B cell (primary cell): ENCODE measurements at regions not wholly inside any gene's neighbourhood (a gene's known extent, or its start where the extent isn't known, plus 50 kb on each side); places are given as distances from the start of the nearest gene placed in this dataset.

Experiments used
- ATAC-seq: fragments of 200-7000 bp; cut with Tn5 transposase; one replicate; pipeline ENCODE4 v1.10.0; 2021; ENCODE audit warnings: low read depth, mild to moderate bottlenecking, moderate number of reproducible peaks, moderate library complexity
- CTCF ChIA-PET: fragments of 350-600 bp; sonication (Branson Sonifier 250); formaldehyde crosslinking; loops from one replicate; lab custom pipeline; 2021; ENCODE audit warnings: antibody characterized with exemption, inconsistent platforms; lab: Charles Lee
- POLR2A ChIA-PET: fragments of 350-600 bp; sonication (Branson Sonifier 250); formaldehyde crosslinking; loops from one replicate; lab custom pipeline; 2021; ENCODE audit warnings: antibody characterized with exemption; lab: Charles Lee
- DNase-seq: peaks from one replicate; pipeline ENCODE4 v3.0.0; 2013
- H2AFZ ChIP-seq: 2 replicates; pipeline ENCODE4 v1.6.1; 2012; ENCODE audit warnings: mild to moderate bottlenecking, low read depth, low read length; ENCODE audit not compliant: insufficient read depth, poor library complexity, severe bottlenecking
- H3K27ac ChIP-seq, 2 donors: 1 replicate in 1 of 2; 2 replicates in 1 of 2; pipeline ENCODE4 v1.5.1; 2012 to 2013; ENCODE audit warnings: low read length in 2 of 2, mild to moderate bottlenecking in 2 of 2, moderate library complexity in 1 of 2
- H3K27me3 ChIP-seq, 4 experiments: fragments of 200-600 bp in 1 of 4; sonication (generic) in 1 of 4; replicated peaks in 1 of 4; 1 replicate in 2 of 4; 2 replicates in 2 of 4; pipeline versions ENCODE4 v1.6.1 to v1.7.0; 2013 to 2016; ENCODE audit warnings: low read length in 3 of 4, mild to moderate bottlenecking in 2 of 4, mixed read lengths in 1 of 4, moderate library complexity in 1 of 4; ENCODE audit not compliant: insufficient read depth in 4 of 4, control insufficient read depth in 3 of 4; ENCODE audit errors: control extremely low read depth in 1 of 4
- H3K36me3 ChIP-seq, 2 experiments: replicated peaks in 1 of 2; 1 replicate in 1 of 2; 2 replicates in 1 of 2; pipeline versions ENCODE4 v1.6.1 to v1.7.1; 2013; ENCODE audit warnings: low read length in 1 of 2; ENCODE audit not compliant: insufficient read depth in 2 of 2, control insufficient read depth in 1 of 2; ENCODE audit errors: control extremely low read depth in 1 of 2, extremely low read depth in 1 of 2
- H3K4me1 ChIP-seq, 2 donors: fragments of 200-600 bp in 1 of 2; sonication (generic) in 1 of 2; 1 replicate in 1 of 2; 2 replicates in 1 of 2; pipeline versions ENCODE4 v1.5.1 to v1.6.1; 2013 to 2017; ENCODE audit warnings: low read length in 2 of 2; ENCODE audit not compliant: control insufficient read depth in 2 of 2, insufficient read depth in 2 of 2
- H3K4me2 ChIP-seq: replicated peaks from 2 replicates; pipeline ENCODE3; 2012; ENCODE audit warnings: mild to moderate bottlenecking, low read depth, low read length; ENCODE audit not compliant: poor library complexity, severe bottlenecking
- H3K4me3 ChIP-seq, 5 experiments: fragments of 200-600 bp in 1 of 5; sonication (generic) in 1 of 5; 1 replicate in 3 of 5; 2 replicates in 2 of 5; pipeline versions ENCODE4 v1.5.1 to v1.7.0; 2011 to 2016; ENCODE audit warnings: low read length in 4 of 5, mild to moderate bottlenecking in 4 of 5, low read depth in 2 of 5, control low read depth in 1 of 5, moderate library complexity in 1 of 5; ENCODE audit not compliant: insufficient read depth in 1 of 5; ENCODE audit errors: control extremely low read depth in 1 of 5, extremely low read depth in 1 of 5
- H3K79me2 ChIP-seq: fragments of 200-600 bp; sonication (generic); one replicate; pipeline ENCODE4 v1.6.0; 2016; ENCODE audit warnings: low read length; ENCODE audit not compliant: control insufficient read depth, insufficient read depth
- H3K9ac ChIP-seq: fragments of 200-600 bp; sonication (generic); 2 replicates; pipeline ENCODE4 v1.6.1; 2017; ENCODE audit warnings: mild to moderate bottlenecking, low read length, moderate library complexity
- H3K9me3 ChIP-seq, 3 donors: one replicate each; pipeline versions ENCODE4 v1.6.1 to v1.7.1; 2013; ENCODE audit warnings: low read length in 2 of 3; ENCODE audit not compliant: control insufficient read depth in 2 of 3, insufficient read depth in 1 of 3; ENCODE audit errors: control extremely low read depth in 1 of 3
- H4K20me1 ChIP-seq: 2 replicates; pipeline ENCODE4 v1.6.0; 2012; ENCODE audit warnings: mild to moderate bottlenecking, low read length; ENCODE audit not compliant: insufficient read depth, control insufficient read depth, poor library complexity, severe bottlenecking
- H3K27ac Mint-ChIP-seq: one replicate; pipeline ENCODE4 v1.8.0; 2021; ENCODE audit warnings: mixed read lengths
- H3K27me3 Mint-ChIP-seq: one replicate; pipeline ENCODE4 v1.8.0; 2021; ENCODE audit warnings: mixed read lengths
- H3K4me1 Mint-ChIP-seq: one replicate; pipeline ENCODE4 v1.8.0; 2021; ENCODE audit warnings: mixed read lengths
- H3K4me3 Mint-ChIP-seq: one replicate; pipeline ENCODE4 v1.8.0; 2021; ENCODE audit warnings: mixed read lengths
- H3K9me3 Mint-ChIP-seq: one replicate; pipeline ENCODE4 v1.8.0; 2022; ENCODE audit warnings: mixed read lengths; ENCODE audit not compliant: insufficient read depth
- EZH2 ChIP-seq: IDR thresholded peaks from 2 replicates; pipeline ENCODE4 v1.6.1; 2012; ENCODE audit warnings: borderline replicate concordance, low read depth, mild to moderate bottlenecking, moderate library complexity, low read length; ENCODE audit not compliant: insufficient read depth, poor library complexity, severe bottlenecking
- WGBS: methylation state at CpG from one replicate; pipeline ENCODE4 v1.1.5; 2013; ENCODE audit warnings: missing lambda C conversion rate; ENCODE audit not compliant: insufficient coverage; 5-methylcytosine and 5-hydroxymethylcytosine counted together
- intact Hi-C: fragments of 100-400 bp; cut with micrococcal nuclease; formaldehyde crosslinking; loops from one replicate; pipeline ENCODE4 v1.10.0; 2022
- TF ChIP-seq, protein P1 (sequence below): fragments of 200-600 bp; IDR thresholded peaks from one replicate; pipeline ENCODE4 v1.8.0; 2022; ENCODE audit warnings: antibody characterized with exemption, mild to moderate bottlenecking

DNA sequence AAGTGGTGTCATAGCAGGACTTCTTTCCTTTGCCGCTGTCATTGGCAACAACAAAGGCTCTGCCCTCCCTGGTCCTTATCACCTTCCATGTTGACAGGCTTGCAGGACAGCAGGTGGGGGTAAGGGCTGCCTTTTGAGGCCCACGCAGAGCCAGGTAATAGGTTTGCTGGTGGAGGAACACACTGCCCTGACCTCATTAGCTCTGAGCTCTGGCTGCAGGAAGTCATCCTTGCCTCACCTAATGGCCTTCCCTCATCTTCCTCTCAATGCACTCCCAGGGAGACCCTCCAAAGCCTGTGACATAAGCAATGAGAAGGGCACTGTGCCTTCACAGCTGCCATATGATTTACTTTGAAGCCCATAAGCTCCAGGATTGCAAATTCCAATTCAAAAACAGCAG lies 1205.2 kb upstream of the AUTS2 start:
- Mint-ChIP-seq H3K4me3 (no peak overlapping the region), H3K27ac (no peak overlapping the region), H3K27me3 (no peaks in the 10 kb centered on the region), H3K9me3 (no peaks in the 10 kb centered on the region), H3K4me1 (no peaks in the 10 kb centered on the region)
- intact Hi-C loops: no loop called here
- DNase-seq (no peak), ATAC-seq (no peak)
- no peaks in the 10 kb centered on the region for H3K79me2 ChIP-seq
- H3K4me1 ChIP-seq: no peaks in the 10 kb centered on the region
- ChIA-PET POLR2A (no interaction called here), CTCF (no interaction called here)
- WGBS: 50% methylated on average over 2 of the region's 2 CpGs
- TF ChIP-seq, protein P1, sequence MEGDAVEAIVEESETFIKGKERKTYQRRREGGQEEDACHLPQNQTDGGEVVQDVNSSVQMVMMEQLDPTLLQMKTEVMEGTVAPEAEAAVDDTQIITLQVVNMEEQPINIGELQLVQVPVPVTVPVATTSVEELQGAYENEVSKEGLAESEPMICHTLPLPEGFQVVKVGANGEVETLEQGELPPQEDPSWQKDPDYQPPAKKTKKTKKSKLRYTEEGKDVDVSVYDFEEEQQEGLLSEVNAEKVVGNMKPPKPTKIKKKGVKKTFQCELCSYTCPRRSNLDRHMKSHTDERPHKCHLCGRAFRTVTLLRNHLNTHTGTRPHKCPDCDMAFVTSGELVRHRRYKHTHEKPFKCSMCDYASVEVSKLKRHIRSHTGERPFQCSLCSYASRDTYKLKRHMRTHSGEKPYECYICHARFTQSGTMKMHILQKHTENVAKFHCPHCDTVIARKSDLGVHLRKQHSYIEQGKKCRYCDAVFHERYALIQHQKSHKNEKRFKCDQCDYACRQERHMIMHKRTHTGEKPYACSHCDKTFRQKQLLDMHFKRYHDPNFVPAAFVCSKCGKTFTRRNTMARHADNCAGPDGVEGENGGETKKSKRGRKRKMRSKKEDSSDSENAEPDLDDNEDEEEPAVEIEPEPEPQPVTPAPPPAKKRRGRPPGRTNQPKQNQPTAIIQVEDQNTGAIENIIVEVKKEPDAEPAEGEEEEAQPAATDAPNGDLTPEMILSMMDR: no peak
- no peak for TF ChIP-seq EZH2
- H3K9me3 ChIP-seq: no peaks in the 10 kb centered on the region
- no peaks in the 10 kb centered on the region for H4K20me1 ChIP-seq
- no peak overlapping the region for H3K9ac ChIP-seq
- H3K4me2 ChIP-seq: no peak overlapping the region
- H3K27ac ChIP-seq: no peak overlapping the region
- H3K4me3 ChIP-seq: no peak overlapping the region
- H2AFZ ChIP-seq: no peak overlapping the region
- H3K36me3 ChIP-seq: no peaks in the 10 kb centered on the region
- no peaks in the 10 kb centered on the region for H3K27me3 ChIP-seq

DNA sequence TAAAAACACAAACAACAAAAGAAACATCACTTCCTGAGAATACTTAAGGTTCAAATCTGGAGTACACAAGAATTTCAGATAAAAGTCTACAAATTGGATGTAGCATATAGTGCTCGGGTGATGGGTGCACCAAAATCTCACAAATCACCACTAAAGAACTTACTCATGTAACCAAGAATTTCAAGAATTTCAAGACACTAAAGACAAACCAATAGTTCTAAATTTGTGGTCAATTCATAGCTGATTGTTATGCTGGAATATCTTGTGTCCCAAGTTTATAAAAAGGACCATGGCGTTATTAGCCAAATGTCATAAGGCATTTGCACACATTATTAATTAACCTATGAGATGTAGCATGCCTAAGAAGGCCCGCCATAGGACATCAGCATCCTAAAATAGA lies 1204.1 kb upstream of the AUTS2 start:
- intact Hi-C loops: no loop called here
- 100% methylated on average over 1 of the region's 3 CpGs for WGBS

More for the DNA sequence above, 1204.1 kb upstream of the AUTS2 start:
- no peaks in the 10 kb centered on the region for H3K79me2 ChIP-seq
- H3K9ac ChIP-seq: no peak overlapping the region
- no peak overlapping the region for H3K4me3 Mint-ChIP-seq
- CTCF ChIA-PET: no interaction called here
- H4K20me1 ChIP-seq: no peaks in the 10 kb centered on the region
- no peak overlapping the region for H3K4me2 ChIP-seq
- TF ChIP-seq, protein P1: no peak
- no peak for TF ChIP-seq EZH2
- H3K4me1 Mint-ChIP-seq: no peaks in the 10 kb centered on the region
- no peaks in the 10 kb centered on the region for H3K4me1 ChIP-seq
- no peak overlapping the region for H3K27ac ChIP-seq
- no peak overlapping the region for H3K4me3 ChIP-seq
- POLR2A ChIA-PET: no interaction called here
- DNase-seq (no peak), ATAC-seq (no peak)
- H3K36me3 ChIP-seq: no peaks in the 10 kb centered on the region
- H3K27ac Mint-ChIP-seq: no peak overlapping the region
- H3K27me3 Mint-ChIP-seq: no peaks in the 10 kb centered on the region
- H3K27me3 ChIP-seq: no peaks in the 10 kb centered on the region
- H3K9me3 ChIP-seq: peaks cover 0 to 3% (median 0%) of the 10 kb centered on the region in 3 donors
- no peaks in the 10 kb centered on the region for H3K9me3 Mint-ChIP-seq
- no peak overlapping the region for H2AFZ ChIP-seq
